CD4-positive, alpha-beta T cell (primary cell): ENCODE measurements at regions not wholly inside any gene's neighbourhood (a gene's known extent, or its start where the extent isn't known, plus 50 kb on each side); places are given as distances from the start of the nearest gene placed in this dataset.

ENCODE experiments used
- ATAC-seq: fragments of 200-7000 bp; cut with Tn5 transposase; one replicate; pipeline ENCODE4 v1.10.0; 2022; ENCODE audit warnings: mild to moderate bottlenecking; ENCODE audit not compliant: poor library complexity
- CTCF ChIA-PET: fragments of 350-600 bp; sonication (Branson Sonifier 250); formaldehyde crosslinking; loops from one replicate; lab custom pipeline; 2021; ENCODE audit warnings: antibody characterized with exemption, inconsistent platforms; lab: Charles Lee
- POLR2A ChIA-PET: fragments of 350-600 bp; sonication (Branson Sonifier 250); formaldehyde crosslinking; loops from one replicate; lab custom pipeline; 2021; ENCODE audit warnings: antibody characterized with exemption, inconsistent platforms; lab: Charles Lee
- DNase-seq, 14 experiments: peaks; one replicate each; pipeline ENCODE4 v3.0.0-alpha.2; 2013 to 2020; ENCODE audit warnings: mixed read lengths in 2 of 14
- H3K27ac ChIP-seq, 2 donors: one replicate each; pipeline versions ENCODE4 v1.5.1 to v1.7.0; 2013; ENCODE audit warnings: low read length in 2 of 2, low read depth in 1 of 2, mild to moderate bottlenecking in 1 of 2
- H3K27me3 ChIP-seq, 2 experiments: 1 replicate in 1 of 2; 2 replicates in 1 of 2; pipeline versions ENCODE4 v1.6.1 to v1.7.0; 2013; ENCODE audit warnings: low read length in 2 of 2, control low read depth in 1 of 2, mild to moderate bottlenecking in 1 of 2, moderate library complexity in 1 of 2; ENCODE audit not compliant: insufficient read depth in 2 of 2, control insufficient read depth in 1 of 2
- H3K36me3 ChIP-seq: one replicate; pipeline ENCODE4 v1.6.1; 2013; ENCODE audit warnings: low read length, control low read depth; ENCODE audit not compliant: insufficient read depth
- H3K4me1 ChIP-seq: one replicate; pipeline ENCODE4 v1.6.1; 2013; ENCODE audit warnings: low read length, control low read depth; ENCODE audit not compliant: insufficient read depth
- H3K4me3 ChIP-seq: one replicate; pipeline ENCODE4 v1.5.1; 2013; ENCODE audit warnings: mild to moderate bottlenecking, low read length, moderate library complexity
- H3K9me3 ChIP-seq, 2 experiments: 1 replicate in 1 of 2; 2 replicates in 1 of 2; pipeline versions ENCODE4 v1.6.1 to v1.7.0; 2013; ENCODE audit warnings: low read length in 2 of 2, mild to moderate bottlenecking in 2 of 2, control low read depth in 1 of 2, moderate library complexity in 1 of 2; ENCODE audit not compliant: control insufficient read depth in 1 of 2, insufficient read depth in 1 of 2
- H3K27ac Mint-ChIP-seq: one replicate; pipeline ENCODE4 v1.8.0; 2020; ENCODE audit warnings: mixed read lengths
- H3K27me3 Mint-ChIP-seq: one replicate; pipeline ENCODE4 v1.8.0; 2021; ENCODE audit warnings: mixed read lengths
- H3K36me3 Mint-ChIP-seq: one replicate; pipeline ENCODE4 v1.8.0; 2021; ENCODE audit warnings: low read depth, mixed read lengths
- H3K4me1 Mint-ChIP-seq: one replicate; pipeline ENCODE4 v1.8.0; 2021; ENCODE audit warnings: low read depth, mixed read lengths
- H3K4me3 Mint-ChIP-seq: one replicate; pipeline ENCODE4 v1.8.0; 2020; ENCODE audit warnings: mild to moderate bottlenecking, mixed read lengths
- H3K9me3 Mint-ChIP-seq: one replicate; pipeline ENCODE4 v1.8.0; 2020; ENCODE audit warnings: mixed read lengths
- intact Hi-C, 2 experiments: fragments of 100-400 bp; cut with DNase I in 1 of 2; cut with micrococcal nuclease in 1 of 2; formaldehyde crosslinking; loops; one replicate each; pipeline versions ENCODE4 v1.15.1 to v1.9.0; 2023 to 2025; cut with DNase I, micrococcal nuclease
- TF ChIP-seq, protein P1 (sequence below): fragments of 200-600 bp; IDR thresholded peaks from one replicate; pipeline ENCODE4 v1.8.0; 2022; ENCODE audit warnings: antibody characterized with exemption, mild to moderate bottlenecking

DNA sequence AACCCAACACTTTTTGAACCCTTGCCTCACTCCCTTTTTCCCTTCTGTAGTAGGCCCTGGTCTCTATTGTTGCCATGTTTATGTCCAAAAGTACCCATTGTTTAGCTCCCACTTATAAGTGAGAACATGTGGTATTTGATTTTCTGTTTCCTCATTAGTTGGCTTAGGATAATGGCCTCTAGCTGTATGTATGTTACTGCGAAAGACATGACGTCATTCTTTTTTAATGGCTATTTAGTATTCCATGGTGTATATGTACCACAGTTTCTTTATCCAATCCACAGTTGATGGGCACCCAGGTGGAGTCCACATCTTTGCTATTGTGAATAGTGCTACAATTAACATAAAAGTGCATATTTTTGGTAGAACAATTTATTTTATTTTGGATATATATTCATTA, 90.3 kb upstream of the PTPRD start:
- Histone ChIP-seq H3K27me3 (no peaks in the 10 kb centered on the region), H3K36me3 (no peaks in the 10 kb centered on the region), H3K4me1 (no peaks in the 10 kb centered on the region), H3K4me3 (no peak overlapping the region), H3K9me3 (peaks cover 0 to 6% of the 10 kb centered on the region in 2 experiments), H3K27ac (no peak overlapping the region)
- ATAC-seq (no peak), DNase-seq (no peak)
- TF ChIP-seq, protein P1, sequence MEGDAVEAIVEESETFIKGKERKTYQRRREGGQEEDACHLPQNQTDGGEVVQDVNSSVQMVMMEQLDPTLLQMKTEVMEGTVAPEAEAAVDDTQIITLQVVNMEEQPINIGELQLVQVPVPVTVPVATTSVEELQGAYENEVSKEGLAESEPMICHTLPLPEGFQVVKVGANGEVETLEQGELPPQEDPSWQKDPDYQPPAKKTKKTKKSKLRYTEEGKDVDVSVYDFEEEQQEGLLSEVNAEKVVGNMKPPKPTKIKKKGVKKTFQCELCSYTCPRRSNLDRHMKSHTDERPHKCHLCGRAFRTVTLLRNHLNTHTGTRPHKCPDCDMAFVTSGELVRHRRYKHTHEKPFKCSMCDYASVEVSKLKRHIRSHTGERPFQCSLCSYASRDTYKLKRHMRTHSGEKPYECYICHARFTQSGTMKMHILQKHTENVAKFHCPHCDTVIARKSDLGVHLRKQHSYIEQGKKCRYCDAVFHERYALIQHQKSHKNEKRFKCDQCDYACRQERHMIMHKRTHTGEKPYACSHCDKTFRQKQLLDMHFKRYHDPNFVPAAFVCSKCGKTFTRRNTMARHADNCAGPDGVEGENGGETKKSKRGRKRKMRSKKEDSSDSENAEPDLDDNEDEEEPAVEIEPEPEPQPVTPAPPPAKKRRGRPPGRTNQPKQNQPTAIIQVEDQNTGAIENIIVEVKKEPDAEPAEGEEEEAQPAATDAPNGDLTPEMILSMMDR = no peak
- H3K4me3 Mint-ChIP-seq = no peak overlapping the region
- H3K36me3 Mint-ChIP-seq = no peaks in the 10 kb centered on the region
- intact Hi-C loops = no loop called here
- no peaks in the 10 kb centered on the region for H3K27me3 Mint-ChIP-seq
- no peaks in the 10 kb centered on the region for H3K4me1 Mint-ChIP-seq
- ChIA-PET POLR2A (no interaction called here), CTCF (no interaction called here)
- peaks cover 22% of the 10 kb centered on the region for H3K9me3 Mint-ChIP-seq
- H3K27ac Mint-ChIP-seq = no peak overlapping the region

DNA sequence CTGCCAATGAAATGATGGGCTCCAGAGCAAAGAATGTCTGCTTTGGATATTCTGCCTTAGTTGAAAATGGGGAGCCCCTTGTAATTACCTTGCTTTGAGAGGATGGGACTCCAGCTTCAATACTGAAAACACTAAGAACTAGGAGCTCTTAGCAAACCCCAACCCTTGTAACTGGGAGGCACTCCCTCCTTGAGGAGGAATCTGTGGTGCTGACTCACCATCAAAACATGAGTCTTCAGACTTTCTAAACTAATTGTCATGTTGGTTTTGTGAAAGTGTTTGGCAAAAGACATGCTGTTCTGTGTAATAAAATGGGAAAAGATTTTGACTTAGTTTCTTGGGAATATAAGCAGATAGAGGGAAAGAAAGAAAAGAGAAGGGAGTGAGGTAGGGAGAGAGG, 91.9 kb upstream of the PTPRD start:
- Histone ChIP-seq H3K36me3 (no peaks in the 10 kb centered on the region), H3K4me3 (no peak overlapping the region), H3K9me3 (peaks cover 0 to under 1% of the 10 kb centered on the region in 2 experiments), H3K27me3 (no peaks in the 10 kb centered on the region), H3K27ac (no peak overlapping the region), H3K4me1 (no peaks in the 10 kb centered on the region)
- H3K9me3 Mint-ChIP-seq = peaks cover 17% of the 10 kb centered on the region
- ATAC-seq (no peak), DNase-seq (no peak)
- no peak overlapping the region for H3K27ac Mint-ChIP-seq
- CTCF ChIA-PET = no interaction called here
- POLR2A ChIA-PET = no interaction called here
- intact Hi-C loops = no loop called here
- no peaks in the 10 kb centered on the region for H3K36me3 Mint-ChIP-seq
- H3K4me3 Mint-ChIP-seq = no peak overlapping the region
- no peaks in the 10 kb centered on the region for H3K4me1 Mint-ChIP-seq
- H3K27me3 Mint-ChIP-seq = no peaks in the 10 kb centered on the region
- TF ChIP-seq, protein P1 = no peak

DNA sequence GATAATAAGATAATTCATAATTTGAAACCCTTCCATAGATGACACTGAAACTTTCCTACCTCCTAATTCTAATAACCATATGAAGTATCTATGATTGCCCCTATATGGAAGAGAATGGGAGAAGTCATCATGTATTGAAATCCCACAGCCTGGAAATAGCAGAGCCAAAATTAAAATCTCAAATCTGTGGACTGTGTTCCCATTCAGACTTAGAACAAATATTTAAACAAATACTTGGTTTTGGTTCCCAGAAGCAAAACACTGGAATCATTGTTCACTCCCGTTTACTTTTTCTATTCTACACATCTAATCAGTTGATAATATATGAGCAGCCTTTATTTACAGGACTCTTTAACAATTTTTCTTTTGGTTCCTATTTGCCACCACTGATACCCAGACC, 92.6 kb upstream of the PTPRD start:
- ATAC-seq (no peak), DNase-seq (no peak)
- H3K36me3 ChIP-seq = no peaks in the 10 kb centered on the region
- Mint-ChIP-seq H3K4me3 (no peak overlapping the region), H3K27me3 (no peaks in the 10 kb centered on the region), H3K36me3 (no peaks in the 10 kb centered on the region), H3K9me3 (peaks cover 17% of the 10 kb centered on the region), H3K4me1 (no peaks in the 10 kb centered on the region), H3K27ac (no peak overlapping the region)
- intact Hi-C loops = no loop called here
- H3K9me3 ChIP-seq = no peaks in the 10 kb centered on the region
- CTCF ChIA-PET = no interaction called here
- POLR2A ChIA-PET = no interaction called here
- no peak overlapping the region for H3K4me3 ChIP-seq
- H3K27me3 ChIP-seq = no peaks in the 10 kb centered on the region
- H3K27ac ChIP-seq = no peak overlapping the region
- TF ChIP-seq, protein P1 = no peak
- no peaks in the 10 kb centered on the region for H3K4me1 ChIP-seq
